ENCODE measurements at regions not wholly inside any gene's neighbourhood (a gene's known extent, or its start where the extent isn't known, plus 50 kb on each side); places are given as distances from the start of the nearest gene placed in this dataset.
"Not testable (repeated sequence)": the region's sequence is repeated elsewhere in the genome, so short reads cannot be mapped to it uniquely, and the experiment has no call there.

DNA sequence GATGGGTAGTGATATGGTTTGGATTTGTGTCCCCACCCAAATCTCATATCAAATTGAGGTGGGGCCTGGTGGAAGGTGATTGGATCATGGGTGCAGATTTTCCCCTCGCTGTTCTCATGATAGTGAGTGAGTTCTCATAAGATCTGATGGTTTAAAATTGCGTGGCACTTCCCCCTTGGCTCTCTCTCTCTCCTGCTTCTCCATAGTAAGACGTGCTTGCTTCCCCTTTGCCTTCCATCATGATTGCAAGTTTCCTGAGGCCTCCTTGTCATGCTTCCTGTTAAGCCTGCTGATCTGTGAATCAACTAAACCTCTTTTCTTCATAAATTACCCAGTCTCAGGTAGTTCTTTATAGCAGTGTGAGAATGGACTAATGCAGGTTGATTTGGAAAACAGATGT lies 223.2 kb upstream of the APCDD1 start:
- no peak for DNase-seq

DNA sequence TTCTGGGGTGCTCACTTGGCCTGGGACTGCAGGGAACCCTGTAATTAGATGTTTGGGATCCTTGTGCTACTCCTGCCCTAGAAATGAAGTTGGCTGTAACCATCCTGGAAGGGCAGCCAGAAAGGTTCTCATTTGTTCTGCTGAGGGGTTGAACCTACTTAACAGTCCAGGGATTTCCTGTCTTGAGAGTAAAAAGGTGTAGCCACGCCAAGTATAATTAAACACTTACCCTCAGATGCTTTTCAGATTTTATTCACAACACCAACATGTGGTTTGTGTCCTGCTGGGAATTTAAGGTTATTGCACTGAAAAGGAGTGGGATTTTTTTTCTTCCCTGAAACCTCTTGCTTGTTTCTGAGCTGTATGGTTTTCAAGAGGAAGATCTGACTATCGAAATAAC lies 222.4 kb upstream of the APCDD1 start:
- DNase-seq = no peak

DNA sequence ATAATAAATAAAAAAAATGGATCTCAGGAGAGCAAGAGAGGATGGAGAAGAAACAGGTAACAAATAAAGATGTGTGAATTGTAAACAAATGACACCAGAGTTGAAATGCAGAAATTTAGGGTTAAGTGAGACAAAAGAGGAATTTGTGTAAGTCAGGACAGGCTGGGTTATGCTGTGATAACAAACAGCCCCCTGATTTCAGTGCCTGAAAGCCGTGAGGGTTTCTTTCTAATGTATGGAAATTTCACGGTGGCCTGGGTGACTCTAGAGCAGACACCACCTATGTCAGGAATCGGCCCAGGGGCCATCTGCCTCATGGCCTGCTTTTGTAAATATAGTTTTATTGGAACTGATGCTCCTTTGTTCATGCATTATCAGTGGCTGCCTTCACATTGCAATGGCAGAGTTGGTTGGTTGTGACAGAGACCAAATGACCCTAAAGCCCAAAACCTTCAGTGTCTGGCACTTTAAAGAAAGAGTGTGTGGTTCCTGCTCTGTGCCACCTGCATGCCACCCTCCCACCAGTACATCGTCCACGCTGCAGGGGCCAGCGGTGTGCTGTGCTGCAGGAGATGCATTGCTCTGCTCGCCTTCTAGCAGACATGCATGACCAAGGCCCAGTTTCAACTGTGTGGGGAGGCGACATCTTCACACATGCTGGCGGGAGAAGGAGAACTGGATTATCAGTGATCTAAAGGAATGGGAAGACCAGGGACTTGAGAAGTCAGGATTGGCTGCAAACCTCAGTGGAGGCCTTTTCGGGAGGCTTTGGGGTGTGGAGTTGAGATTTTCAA lies 221.2 kb upstream of the APCDD1 start:
- no peak for DNase-seq

DNA sequence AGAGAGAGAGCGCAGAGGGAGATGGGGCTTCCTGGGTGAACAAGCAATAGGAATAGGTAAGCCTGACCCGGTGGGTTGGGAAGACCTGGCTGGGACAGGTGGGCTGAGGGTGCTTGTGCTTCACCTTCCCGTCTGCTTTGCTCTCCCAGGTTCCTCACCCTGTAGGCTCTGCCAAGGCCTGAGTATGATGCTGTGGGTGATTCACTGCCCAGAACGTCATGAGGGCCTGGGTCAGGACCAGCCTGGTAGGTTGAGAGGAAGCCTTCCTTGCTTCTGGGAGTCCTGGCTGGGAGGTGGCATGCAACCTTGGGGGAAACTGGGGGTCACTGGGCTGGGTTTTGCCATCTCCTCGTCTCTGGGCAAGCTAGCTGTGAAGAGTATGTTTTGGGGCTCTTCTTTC lies 220.2 kb upstream of the APCDD1 start:
- no peak for DNase-seq

DNA sequence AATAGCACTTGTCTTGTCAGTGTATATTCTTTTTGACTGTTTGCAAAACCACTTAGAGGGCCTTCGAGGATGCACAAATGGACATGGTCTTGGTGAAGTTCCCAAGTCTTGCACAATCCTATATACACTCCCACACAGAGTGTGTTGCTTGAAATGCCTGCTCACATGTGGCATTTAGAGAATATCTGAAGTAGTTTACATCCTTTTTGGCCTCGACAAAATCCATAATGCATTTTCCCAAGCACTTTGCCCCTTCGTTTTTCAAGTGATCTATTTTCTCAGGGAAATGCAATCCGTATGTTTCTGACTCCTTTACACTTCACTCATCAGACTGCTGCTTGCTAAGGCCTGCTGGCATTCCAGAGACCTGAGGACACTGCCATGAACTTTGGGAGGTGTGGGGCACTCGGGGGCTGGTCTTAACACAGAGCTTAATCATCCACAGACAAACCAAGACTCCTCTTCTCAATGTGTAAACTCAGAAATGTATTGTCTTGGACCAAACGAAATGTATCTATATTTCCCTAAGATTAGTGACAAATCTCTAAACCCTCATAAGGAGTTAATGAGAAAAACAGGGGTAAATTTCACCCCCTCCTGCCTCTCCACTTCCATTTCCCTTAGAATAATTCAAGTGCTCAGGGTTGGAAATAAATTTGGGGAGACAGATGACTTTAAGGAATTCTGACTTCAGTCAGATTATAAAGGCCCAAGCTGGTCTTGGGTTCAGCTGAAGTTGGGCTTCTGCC lies 219.3 kb upstream of the APCDD1 start:
- DNase-seq = no peak

DNA sequence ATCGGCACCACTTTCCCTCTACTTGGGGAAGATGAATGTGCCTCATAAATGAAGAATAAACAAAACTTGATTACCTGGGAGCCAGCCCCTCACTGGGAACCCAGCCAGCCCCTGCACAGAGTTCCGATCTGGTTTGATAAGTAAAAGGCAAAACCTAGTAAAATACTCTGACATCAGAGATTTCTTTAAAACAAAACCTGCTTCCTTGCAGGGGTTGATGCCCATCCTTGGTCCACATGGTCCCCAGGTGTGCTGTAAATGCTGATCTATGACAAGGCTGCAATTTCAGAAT lies 218.8 kb upstream of the APCDD1 start:
- no peak for DNase-seq

DNA sequence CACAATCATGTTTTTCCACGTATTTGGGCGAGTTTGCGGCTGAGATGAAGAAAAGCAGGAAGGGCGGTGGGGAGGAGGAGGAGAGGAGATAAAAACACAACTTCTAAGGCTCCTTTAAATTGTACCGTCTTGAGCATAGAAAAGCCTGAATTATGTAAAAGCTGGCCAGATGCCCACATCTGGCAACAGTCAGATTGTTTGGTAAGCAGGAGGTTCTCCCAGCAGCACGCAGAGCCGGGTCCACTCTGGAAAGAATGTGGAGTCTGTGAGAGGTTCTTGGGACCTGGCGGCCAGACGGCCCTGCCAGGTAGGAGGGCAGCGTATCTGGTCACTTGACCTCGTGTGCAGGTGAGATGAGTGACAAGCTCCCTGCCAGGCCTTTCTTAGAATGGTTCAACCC lies 215.3 kb upstream of the APCDD1 start:
- no peak for DNase-seq

DNA sequence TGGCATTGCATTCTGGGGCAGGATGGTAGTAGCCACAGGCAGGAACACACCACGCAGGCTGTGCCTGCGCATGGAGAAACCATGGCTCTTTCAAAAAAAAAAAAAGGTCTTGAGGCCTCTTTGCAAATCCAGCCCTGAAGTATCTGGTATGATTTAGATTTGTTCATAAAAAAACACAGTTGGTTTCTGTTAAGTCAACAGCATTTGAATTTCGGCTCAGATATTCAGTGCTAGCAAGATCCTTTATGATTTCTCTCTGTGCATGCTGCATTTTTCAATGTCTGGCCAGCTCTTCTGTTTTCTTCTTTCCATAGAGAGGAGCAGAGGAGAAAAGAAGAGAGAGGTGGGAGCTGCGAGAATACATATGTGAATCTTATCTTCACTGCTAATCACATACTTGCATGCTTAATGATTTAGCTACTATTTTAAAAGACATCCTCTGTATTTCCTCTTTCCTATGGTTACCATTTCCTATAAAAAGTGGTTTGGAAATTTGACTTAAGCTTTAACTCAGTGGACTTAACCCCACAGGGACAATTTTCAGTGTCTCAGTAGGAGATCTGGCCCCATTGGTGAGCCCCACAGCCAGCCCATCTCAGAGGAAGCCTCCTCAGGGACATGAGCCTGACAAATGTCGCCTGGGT lies 214.3 kb upstream of the APCDD1 start:
- no peak for DNase-seq

DNA sequence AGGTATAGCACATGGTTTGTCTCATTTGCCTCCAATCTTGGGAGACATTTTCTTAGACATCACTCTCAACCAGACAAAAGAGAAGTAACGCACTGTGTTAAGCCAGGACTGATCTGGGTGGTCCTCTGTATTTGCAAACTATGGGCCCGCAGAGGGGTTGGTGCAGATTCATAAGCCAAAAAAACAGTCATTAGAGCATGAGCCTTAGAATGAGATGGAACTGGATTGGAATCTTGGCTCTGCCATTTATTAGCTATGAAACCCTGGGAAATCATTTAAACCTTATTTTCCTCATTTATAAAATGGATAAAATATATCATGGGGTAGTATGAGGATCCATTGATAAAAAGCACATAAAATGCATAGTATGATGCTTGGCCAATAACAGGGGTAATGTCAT lies 213.5 kb upstream of the APCDD1 start:
- no peak for DNase-seq

DNA sequence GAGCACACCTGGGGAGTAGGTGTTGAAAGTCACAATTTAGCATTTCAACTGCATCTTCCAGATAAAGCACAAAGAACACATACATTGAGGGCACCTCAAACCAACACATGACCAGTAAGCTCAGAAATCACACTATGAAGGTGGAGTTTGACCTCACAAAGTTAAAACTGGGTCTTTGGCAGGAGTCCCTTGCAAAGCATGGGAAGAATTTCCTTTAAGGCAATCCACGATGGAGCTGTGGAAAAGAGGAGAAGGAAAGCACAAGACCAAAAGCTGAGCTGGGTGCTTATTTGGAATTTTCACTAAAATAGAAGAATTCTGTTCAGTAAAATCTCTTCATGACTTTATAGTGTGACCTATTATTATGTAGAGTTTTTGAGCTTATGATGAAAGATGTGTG lies 212.9 kb upstream of the APCDD1 start:
- no peak for DNase-seq

DNA sequence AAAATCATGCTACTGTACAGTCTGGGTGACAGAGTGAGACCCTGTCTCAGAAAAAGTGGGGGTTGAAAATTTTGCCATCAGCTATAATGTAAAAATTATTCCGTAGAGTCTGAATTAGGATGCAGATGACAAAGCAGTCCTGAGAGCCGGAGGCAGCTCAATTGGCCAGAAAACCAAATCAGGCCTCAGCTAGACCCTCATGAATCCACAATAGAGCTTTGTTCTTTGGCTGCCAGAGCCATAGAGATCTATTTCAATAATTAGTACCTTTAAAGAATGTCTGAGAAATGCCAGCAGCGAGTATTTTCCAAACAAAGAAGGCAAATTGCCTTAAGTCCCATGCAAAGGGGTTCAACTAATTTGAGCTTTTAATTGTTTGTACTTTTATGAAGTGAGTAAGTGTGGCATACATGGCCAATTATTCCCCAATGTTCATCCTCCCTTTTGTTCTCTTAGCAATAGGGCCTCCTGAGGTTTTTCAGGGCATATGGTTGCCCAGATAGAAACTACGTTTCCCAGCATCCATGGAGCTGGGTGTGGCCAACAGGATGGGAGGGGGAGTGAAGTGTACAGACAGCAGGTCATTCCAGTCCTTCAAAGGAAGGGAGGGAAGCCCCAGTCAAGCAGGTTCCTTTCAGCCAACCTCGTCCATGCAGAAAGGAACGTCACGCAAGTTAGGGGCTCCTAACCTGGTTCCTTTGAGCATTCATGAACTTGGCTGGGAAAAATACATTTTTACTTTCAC lies 211.3 kb upstream of the APCDD1 start:
- no peak for DNase-seq

DNA sequence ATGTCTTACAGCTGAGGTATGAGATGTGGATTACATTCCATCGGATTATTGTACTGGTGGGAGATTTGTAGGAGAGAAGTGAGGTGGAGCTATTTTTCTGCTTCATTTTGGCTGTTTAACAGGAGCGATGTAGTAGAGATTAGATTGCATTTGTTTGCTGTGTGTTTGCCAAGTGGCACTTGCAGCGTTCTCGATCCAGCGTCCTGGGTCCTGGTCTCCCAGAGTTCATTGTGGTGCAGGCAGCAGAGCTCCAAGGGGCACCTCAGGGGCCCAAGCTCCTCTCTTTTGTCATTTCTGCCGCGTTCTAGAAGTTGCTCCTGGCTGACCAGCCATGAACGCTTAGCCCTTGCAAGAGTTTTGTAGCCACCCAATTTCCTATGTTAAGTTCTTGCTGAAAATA lies 210.1 kb upstream of the APCDD1 start:
- DNase-seq = no peak

DNA sequence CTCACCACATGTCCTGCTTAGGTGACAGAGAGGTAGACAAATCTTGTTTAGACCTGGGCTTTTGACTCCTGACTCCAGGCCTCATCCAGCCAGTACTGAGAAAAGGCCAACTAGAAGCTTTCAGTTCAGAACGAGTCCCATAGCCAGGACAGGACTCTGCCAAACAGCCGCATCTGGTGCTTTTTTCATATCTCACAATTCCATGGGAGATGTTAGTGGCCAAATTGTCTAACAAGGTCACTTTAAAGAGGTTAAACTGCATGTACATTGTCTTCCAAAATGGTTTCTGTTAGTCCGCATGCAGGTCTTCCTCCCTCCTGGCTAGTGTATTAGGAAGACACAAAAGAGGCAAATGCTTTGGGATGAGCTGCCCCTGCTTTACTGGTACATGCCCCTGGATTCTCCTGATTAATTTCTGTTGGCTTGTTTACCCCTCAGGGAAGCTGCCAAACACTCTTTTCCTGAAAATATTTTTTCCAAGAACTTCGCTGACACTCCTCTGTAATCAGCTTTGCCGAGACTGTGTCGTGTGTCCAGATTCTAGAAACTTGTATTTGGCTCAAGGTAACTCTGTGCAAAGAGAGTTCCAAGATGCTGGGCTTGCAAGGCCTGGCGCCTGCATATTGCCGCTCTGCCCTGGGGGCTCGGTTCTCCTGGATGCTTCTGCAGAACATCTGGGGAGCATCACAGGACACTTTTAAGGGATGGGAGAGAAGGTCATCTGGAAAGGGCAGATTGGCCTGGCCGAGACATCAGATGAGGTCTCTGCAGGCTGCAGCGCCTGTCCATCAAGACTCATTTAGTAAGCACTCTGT lies 209.2 kb upstream of the APCDD1 start:
- no peak for DNase-seq

DNA sequence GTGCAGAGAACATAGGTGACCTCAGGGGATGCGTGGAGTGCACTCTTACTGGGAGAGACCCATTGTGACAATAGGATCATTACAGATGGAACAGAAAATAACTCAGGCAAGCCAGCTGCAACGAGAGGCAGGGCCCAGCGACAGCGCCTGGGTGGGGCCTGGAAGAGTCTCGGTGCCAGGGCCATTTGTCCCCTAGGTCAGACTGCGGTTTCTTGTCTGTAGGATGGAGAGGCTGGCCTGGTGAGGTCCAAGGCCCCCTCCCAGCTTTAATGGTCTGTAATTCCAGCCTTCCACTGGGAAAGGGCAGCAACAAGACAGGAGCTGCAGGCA lies 208.6 kb upstream of the APCDD1 start:
- no peak for DNase-seq

DNA sequence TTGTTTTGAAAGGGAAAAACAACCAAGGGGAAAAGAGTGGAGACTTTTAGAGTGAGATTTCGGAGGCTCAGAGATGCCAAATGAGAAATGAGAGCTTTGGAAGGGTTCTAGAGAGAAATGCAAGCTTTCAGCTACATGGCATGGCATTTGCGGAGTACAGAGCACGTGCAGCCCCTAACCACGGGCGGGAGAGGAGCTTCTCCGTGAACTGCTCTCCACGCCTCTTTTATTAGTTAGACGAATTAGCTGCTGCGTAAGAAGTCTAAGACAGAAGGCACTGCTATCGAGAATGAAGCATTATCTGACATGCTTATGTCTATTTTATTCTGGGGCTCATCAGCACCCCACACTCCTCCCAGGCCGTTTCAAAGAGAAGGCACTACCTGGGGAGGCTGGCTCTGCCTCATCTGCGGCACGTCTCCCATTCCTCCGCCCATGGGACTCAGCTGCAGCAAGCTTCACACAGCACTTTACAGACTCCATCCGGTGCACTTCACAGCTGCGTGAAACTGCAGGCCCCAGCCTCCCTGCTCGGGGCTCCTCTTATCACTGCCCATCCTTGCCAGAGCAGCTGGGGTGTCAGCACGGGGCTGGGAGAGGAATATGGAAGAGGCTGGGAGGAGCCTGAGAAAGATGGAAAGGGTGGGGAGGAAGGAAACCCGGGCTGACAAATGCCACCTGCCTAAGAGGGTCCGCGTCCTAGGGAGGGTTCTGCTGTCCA lies 207.3 kb upstream of the APCDD1 start:
- DNase-seq = no peak

DNA sequence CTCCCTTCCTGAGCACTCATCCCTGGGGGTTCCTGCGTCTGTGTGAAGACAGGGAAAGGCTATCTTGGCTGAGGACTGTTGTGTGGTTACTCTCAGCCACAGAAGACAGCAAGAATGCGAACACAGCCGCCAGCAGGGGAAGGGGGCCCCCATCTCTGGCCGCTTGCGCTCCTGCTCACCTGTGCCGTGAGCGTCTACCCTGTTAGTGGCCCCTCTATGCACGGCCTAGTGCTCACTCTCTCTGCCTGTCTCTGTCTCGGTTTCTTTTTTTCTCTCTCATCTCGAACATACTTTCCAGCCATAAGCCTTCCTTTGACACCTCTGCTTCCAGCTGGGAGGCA lies 206.7 kb upstream of the APCDD1 start:
- DNase-seq = no peak

DNA sequence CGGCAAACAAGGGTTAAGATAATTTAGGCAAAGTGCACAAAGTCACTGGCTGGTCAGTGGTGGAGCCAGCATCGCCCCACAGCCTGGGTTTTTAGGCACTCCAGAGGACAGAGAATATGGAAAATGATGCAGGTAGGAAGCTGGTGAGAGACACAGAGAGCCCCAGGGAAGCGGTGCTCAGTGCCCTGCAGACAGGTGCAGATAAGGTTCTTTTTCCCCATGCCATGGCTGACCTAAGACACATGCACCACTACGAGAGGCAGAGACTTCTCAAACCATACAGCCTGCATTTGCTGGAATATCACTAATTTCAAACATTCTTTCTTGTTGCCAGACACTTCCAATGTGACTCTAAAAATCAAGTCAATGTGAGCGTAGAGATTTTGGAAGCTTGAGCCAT lies 205.7 kb upstream of the APCDD1 start:
- peak in 1 of 2 experiments; percentile 21 for DNase-seq

DNA sequence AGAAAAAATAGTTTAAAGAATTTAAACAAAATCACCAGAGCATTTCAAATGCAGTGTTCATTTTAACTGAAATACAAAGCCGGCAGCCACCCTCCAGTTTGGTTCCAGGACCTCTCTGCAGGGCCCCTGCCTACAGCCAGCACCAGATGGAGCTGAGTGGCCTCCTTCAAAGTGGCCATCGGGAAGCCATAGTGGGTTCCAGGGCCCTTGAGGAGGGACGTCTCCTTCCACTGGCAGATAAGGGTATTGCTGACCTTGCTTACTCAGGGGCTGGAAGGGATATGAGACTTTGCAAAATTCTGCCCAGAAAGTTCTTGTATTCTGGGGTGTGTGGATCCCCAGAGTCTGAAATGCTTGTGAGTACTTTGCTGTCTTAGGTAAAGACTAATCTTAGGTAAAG lies 205.2 kb upstream of the APCDD1 start:
- peak in 1 of 2 experiments; percentile 48 for DNase-seq

DNA sequence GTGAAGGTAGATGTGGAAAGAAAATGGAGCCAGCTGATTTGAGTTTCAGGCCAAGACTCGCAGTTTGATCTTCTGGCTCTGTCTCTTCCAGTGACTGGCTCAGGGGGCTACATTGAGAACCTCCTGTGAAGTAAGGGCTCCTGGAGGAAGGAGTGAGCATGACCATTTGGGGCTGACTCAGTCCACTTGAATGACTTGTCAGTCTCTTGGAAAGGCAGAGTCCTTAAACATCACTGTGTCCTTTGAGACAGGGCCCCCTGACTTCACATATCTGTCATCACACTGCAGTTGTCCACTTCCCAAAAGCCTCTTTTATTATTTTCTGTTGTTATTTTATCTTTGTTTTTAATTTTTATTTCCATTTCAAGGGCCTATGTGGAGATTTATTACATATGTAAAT lies 204.6 kb upstream of the APCDD1 start:
- DNase-seq = peak in 1 of 2 experiments; percentile 43

DNA sequence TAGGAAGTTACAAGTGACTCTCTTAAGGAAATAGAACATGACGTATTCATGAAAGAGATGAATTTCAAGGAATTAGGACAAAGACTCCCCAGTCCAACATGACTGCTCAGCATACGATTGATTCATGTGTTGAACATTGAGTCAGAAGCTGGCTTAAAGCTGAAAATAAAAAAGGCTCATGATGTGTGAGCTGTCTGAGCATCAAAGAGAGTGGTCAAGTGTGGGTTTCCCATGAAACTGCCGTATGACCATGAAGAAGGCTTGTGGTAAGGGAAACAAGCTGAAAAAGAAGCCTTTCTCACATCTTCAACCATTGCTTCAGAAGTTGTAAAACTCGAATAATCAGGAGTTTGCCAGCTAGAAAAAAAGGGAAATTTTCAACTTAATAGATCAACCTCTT lies 201.9 kb upstream of the APCDD1 start:
- DNase-seq = no peak

DNA sequence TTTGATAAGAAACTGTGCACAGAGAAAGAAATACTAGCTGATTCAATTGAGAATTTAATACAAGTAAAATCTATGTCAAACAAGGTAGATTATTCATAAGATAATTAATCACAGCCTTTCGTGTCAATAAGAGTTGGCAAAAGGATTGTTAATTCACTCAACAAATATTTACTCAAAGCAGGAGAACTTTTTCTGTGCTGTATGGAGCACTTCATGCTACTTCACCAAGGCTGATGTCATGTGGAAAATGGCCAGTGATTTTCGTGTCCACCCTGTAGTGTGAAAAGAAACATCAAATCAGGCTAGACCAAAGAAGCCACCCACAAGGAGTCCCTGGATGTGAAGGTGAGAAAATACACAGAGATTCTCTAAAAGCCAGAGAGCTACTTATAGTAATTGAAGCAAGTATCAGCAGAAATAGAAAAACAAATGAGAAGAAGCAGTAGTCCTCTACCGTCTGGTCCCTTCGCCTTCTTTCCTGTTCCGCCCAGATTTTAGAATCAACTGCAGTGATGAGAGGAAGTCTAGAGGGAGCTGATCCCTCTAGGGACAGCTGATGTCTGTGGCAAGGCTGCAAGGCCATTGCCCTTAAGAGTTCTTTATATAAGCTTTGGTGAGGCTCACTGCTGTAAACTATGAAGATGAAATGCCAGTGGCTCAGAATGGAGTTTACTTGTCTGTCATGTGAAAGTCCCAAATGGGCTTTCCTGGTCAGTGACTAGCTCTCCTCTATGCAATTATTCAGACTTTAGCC lies 201.3 kb upstream of the APCDD1 start:
- no peak for DNase-seq

DNA sequence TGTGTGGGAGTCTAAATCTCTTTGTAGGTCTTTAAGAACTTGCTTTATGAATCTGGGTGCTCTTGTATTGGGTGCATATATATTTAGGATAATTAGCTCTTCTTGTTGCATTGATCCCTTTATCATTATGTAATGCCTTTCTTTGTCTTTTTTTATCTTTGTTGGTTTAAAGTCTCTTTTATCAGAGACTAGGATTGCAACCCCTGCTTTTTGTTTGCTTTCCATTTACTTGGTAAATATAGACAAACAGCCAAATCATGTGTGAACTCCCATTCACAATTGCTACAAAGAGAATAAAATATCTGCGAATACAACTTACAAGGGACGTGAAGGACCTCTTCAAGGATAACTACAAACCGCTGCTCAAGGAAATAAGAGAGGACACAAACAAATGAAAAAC lies 198.2 kb upstream of the APCDD1 start:
- DNase-seq = not testable (repeated sequence)
